ENCODE measurements at regions not wholly inside any gene's neighbourhood (a gene's known extent, or its start where the extent isn't known, plus 50 kb on each side); places are given as distances from the start of the nearest gene placed in this dataset.

GRCh38 chr10:123536176-123536845, 129.8 kb upstream of the GPR26 start:
- H3K9me3 ChIP-seq, result no peaks in the 10 kb centered on the region
- 81 to 82% methylated on average over 6 of the region's 6 CpGs for WGBS, 2 donors
- H3K27me3 ChIP-seq, result no peaks in the 10 kb centered on the region
- intact Hi-C loops (cut with DNase I), result no loop called here
- TF ChIP-seq EP300 (IDR thresholded peaks at IDR 0.05), result no peak
- DNase-seq, result no peak
- no peak overlapping the region for H3K4me3 ChIP-seq
- no peak overlapping the region for H3K27ac ChIP-seq
- H3K36me3 ChIP-seq, result no peaks in the 10 kb centered on the region
- no peaks in the 10 kb centered on the region for H3K4me1 ChIP-seq

- 67 to 89% methylated on average over 6 of the region's 6 CpGs for WGBS, 2 donors
- intact Hi-C loops (cut with DNase I), result no loop called here
- H3K4me3 ChIP-seq, result no peak overlapping the region
These were observed 128.8 kb upstream of the GPR26 start for GRCh38 chr10:123537188-123537961.

GRCh38 chr10:123538401-123539320, 127.5 kb upstream of the GPR26 start:
- H3K27me3 ChIP-seq, result no peaks in the 10 kb centered on the region
- intact Hi-C loops (cut with DNase I), result no loop called here
- H3K4me3 ChIP-seq, result no peak overlapping the region
- no peak overlapping the region for H3K27ac ChIP-seq
- DNase-seq, result no peak
- H3K36me3 ChIP-seq, result no peaks in the 10 kb centered on the region
- no peak for TF ChIP-seq POLR2A (IDR thresholded peaks at IDR 0.05)
- no peak for TF ChIP-seq POLR2AphosphoS5 (IDR thresholded peaks at IDR 0.05)
- no peak for TF ChIP-seq CTCF (IDR thresholded peaks at IDR 0.05)
- no peak for TF ChIP-seq EP300 (IDR thresholded peaks at IDR 0.05)
- H3K4me1 ChIP-seq, result no peaks in the 10 kb centered on the region
- 56 to 62% methylated on average over 12 of the region's 12 CpGs for WGBS, 2 donors
- H3K9me3 ChIP-seq, result no peaks in the 10 kb centered on the region

More at GRCh38 chr10:123537188-123537961, 128.8 kb upstream of the GPR26 start:
- Histone ChIP-seq H3K36me3 (no peaks in the 10 kb centered on the region), H3K27me3 (no peaks in the 10 kb centered on the region), H3K27ac (no peak overlapping the region), H3K9me3 (no peaks in the 10 kb centered on the region), H3K4me1 (no peaks in the 10 kb centered on the region)
- no peak for DNase-seq
- TF ChIP-seq POLR2AphosphoS5 (IDR thresholded peaks at IDR 0.05), result no peak
- TF ChIP-seq EP300 (IDR thresholded peaks at IDR 0.05), result no peak
- TF ChIP-seq CTCF (IDR thresholded peaks at IDR 0.05), result no peak
- TF ChIP-seq POLR2A (IDR thresholded peaks at IDR 0.05), result no peak

- H3K4me1 ChIP-seq, result no peaks in the 10 kb centered on the region
- TF ChIP-seq CTCF (IDR thresholded peaks at IDR 0.05), result no peak
- no peak for TF ChIP-seq EP300 (IDR thresholded peaks at IDR 0.05)
- no peak for TF ChIP-seq POLR2A (IDR thresholded peaks at IDR 0.05)
- TF ChIP-seq POLR2AphosphoS5 (IDR thresholded peaks at IDR 0.05), result no peak
- H3K9me3 ChIP-seq, result no peaks in the 10 kb centered on the region
- no peak for DNase-seq
- H3K4me3 ChIP-seq, result no peak overlapping the region
- H3K27ac ChIP-seq, result no peak overlapping the region
- 66 to 86% methylated on average over 3 of the region's 3 CpGs for WGBS, 2 donors
- intact Hi-C loops (cut with DNase I), result no loop called here
- H3K27me3 ChIP-seq, result peaks cover 0 to 6% (median 0%) of the 10 kb centered on the region in 3 donors
- no peaks in the 10 kb centered on the region for H3K36me3 ChIP-seq
These were observed 121.2 kb upstream of the GPR26 start for GRCh38 chr10:123544986-123545385.

GRCh38 chr10:123548770-123549169, 117.4 kb upstream of the GPR26 start:
- H3K9me3 ChIP-seq, result no peaks in the 10 kb centered on the region
- H3K27me3 ChIP-seq, result peaks cover 0 to 16% (median 0%) of the 10 kb centered on the region in 3 donors
- H3K36me3 ChIP-seq, result no peaks in the 10 kb centered on the region
- TF ChIP-seq EP300 (IDR thresholded peaks at IDR 0.05) (no peak), POLR2A (IDR thresholded peaks at IDR 0.05) (no peak), POLR2AphosphoS5 (IDR thresholded peaks at IDR 0.05) (no peak), CTCF (IDR thresholded peaks at IDR 0.05) (no peak)
- no peak overlapping the region for H3K4me3 ChIP-seq
- intact Hi-C loops (cut with DNase I), result no loop called here
- no peak overlapping the region for H3K27ac ChIP-seq
- 83 to 96% methylated on average over 1 to 2 of the region's 2 CpGs for WGBS, 2 donors
- DNase-seq, result no peak
- no peaks in the 10 kb centered on the region for H3K4me1 ChIP-seq

All from sigmoid colon (tissue), 6 donors.